ENCODE measurements at regions not wholly inside any gene's neighbourhood (a gene's known extent, or its start where the extent isn't known, plus 50 kb on each side); places are given as distances from the start of the nearest gene placed in this dataset.
"Not testable (repeated sequence)": the region's sequence is repeated elsewhere in the genome, so short reads cannot be mapped to it uniquely, and the experiment has no call there.

DNA sequence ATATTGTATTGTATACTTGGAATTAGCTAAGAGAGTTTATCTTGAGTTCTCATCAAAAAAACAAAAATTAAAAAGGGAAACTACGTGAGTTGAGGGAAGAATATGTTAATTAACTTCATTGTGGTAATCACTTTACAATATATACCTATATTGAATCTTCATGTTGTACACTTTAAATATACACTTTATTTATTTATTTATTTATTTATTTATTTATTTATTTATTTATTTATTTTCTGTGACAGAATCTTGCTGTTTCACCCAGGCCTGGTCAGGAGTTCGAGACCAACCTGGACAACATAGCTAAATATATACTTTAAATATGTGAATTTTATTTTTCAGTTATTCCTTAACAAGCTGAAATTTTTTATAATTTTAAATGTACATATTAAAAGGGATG lies 74.1 kb downstream of the VIP start:
- no peak for TF ChIP-seq EZH2 (IDR thresholded peaks at IDR 0.05; ENCODE audit: borderline replicate concordance, insufficient read depth, low read depth, low read length, poor library complexity, severe bottlenecking)
- TF ChIP-seq, protein P1, sequence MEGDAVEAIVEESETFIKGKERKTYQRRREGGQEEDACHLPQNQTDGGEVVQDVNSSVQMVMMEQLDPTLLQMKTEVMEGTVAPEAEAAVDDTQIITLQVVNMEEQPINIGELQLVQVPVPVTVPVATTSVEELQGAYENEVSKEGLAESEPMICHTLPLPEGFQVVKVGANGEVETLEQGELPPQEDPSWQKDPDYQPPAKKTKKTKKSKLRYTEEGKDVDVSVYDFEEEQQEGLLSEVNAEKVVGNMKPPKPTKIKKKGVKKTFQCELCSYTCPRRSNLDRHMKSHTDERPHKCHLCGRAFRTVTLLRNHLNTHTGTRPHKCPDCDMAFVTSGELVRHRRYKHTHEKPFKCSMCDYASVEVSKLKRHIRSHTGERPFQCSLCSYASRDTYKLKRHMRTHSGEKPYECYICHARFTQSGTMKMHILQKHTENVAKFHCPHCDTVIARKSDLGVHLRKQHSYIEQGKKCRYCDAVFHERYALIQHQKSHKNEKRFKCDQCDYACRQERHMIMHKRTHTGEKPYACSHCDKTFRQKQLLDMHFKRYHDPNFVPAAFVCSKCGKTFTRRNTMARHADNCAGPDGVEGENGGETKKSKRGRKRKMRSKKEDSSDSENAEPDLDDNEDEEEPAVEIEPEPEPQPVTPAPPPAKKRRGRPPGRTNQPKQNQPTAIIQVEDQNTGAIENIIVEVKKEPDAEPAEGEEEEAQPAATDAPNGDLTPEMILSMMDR (IDR thresholded peaks at IDR 0.05) = no peak
- ATAC-seq (ENCODE audit: low read depth) = no peak

DNA sequence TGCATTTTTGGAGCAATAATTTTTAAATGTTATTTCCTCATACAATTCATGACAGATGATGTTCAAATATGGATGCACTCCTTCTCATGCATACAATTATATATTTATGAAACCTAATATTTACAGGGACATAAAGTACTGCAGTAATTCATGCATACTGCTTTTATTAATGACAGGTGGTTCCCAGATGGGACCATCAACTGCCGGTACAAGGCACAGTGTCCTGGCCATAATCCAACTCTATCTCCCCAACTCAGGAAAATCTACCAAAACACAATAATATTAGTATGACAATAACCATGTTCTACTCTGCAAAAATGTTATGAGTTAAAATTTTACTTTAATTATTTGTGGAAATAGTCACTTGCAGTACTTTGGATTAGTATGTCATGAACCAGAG lies 77.8 kb downstream of the VIP start:
- intact Hi-C loops (cut with micrococcal nuclease) = no loop called here
- H3K79me2 ChIP-seq (ENCODE audit: control insufficient read depth, insufficient read depth, low read length) = no peaks in the 10 kb centered on the region
- no peak for TF ChIP-seq EZH2 (IDR thresholded peaks at IDR 0.05; ENCODE audit: borderline replicate concordance, insufficient read depth, low read depth, low read length, poor library complexity, severe bottlenecking)
- TF ChIP-seq, protein P1 (IDR thresholded peaks at IDR 0.05) = no peak
- ChIA-PET CTCF (no interaction called here), POLR2A (no interaction called here)
- ATAC-seq (ENCODE audit: low read depth) (no peak), DNase-seq (no peak)
- H3K9me3 Mint-ChIP-seq (ENCODE audit: insufficient read depth) = no peaks in the 10 kb centered on the region
- H3K4me3 ChIP-seq (ENCODE audit: control extremely low read depth in 1 of 5, extremely low read depth in 1 of 5, insufficient read depth in 1 of 5, low read depth in 2 of 5, low read length in 4 of 5) = no peak overlapping the region
- no CpG with 5 or more reads among the region's 1 CpG for WGBS (ENCODE audit: insufficient coverage)
- H3K27ac ChIP-seq (ENCODE audit: low read length in 2 of 2) = no peak overlapping the region
- H3K27me3 Mint-ChIP-seq = no peaks in the 10 kb centered on the region
- H3K27me3 ChIP-seq (replicated peaks in 1 of 4; ENCODE audit: control extremely low read depth in 1 of 4, control insufficient read depth in 3 of 4, insufficient read depth in 4 of 4, low read length in 3 of 4) = no peaks in the 10 kb centered on the region
- no peak overlapping the region for H3K4me3 Mint-ChIP-seq
- H3K9ac ChIP-seq (ENCODE audit: low read length) = no peak overlapping the region
- H3K36me3 ChIP-seq (replicated peaks in 1 of 2; ENCODE audit: control extremely low read depth in 1 of 2, control insufficient read depth in 1 of 2, extremely low read depth in 1 of 2, insufficient read depth in 2 of 2, low read length in 1 of 2) = no peaks in the 10 kb centered on the region
- H3K4me1 Mint-ChIP-seq = no peaks in the 10 kb centered on the region
- no peaks in the 10 kb centered on the region for H3K4me1 ChIP-seq (ENCODE audit: control insufficient read depth in 2 of 2, insufficient read depth in 2 of 2, low read length in 2 of 2)
- no peak overlapping the region for H3K27ac Mint-ChIP-seq
- H2AFZ ChIP-seq (ENCODE audit: insufficient read depth, low read depth, low read length, poor library complexity, severe bottlenecking) = no peak overlapping the region
- no peaks in the 10 kb centered on the region for H4K20me1 ChIP-seq (ENCODE audit: control insufficient read depth, insufficient read depth, low read length, poor library complexity, severe bottlenecking)
- no peaks in the 10 kb centered on the region for H3K9me3 ChIP-seq (ENCODE audit: control extremely low read depth in 1 of 3, control insufficient read depth in 2 of 3, insufficient read depth in 1 of 3, low read length in 2 of 3)
- no peak overlapping the region for H3K4me2 ChIP-seq (replicated peaks; ENCODE audit: low read depth, low read length, poor library complexity, severe bottlenecking)

More for the DNA sequence above, 74.1 kb downstream of the VIP start:
- no CpG with 5 or more reads among the region's 2 CpGs for WGBS (ENCODE audit: insufficient coverage)
- Histone ChIP-seq H3K4me2 (replicated peaks; ENCODE audit: low read depth, low read length, poor library complexity, severe bottlenecking) (no peak overlapping the region), H3K4me1 (ENCODE audit: control insufficient read depth in 2 of 2, insufficient read depth in 2 of 2, low read length in 2 of 2) (no peaks in the 10 kb centered on the region), H3K36me3 (replicated peaks in 1 of 2; ENCODE audit: control extremely low read depth in 1 of 2, control insufficient read depth in 1 of 2, extremely low read depth in 1 of 2, insufficient read depth in 2 of 2, low read length in 1 of 2) (no peaks in the 10 kb centered on the region), H4K20me1 (ENCODE audit: control insufficient read depth, insufficient read depth, low read length, poor library complexity, severe bottlenecking) (no peaks in the 10 kb centered on the region), H3K27me3 (replicated peaks in 1 of 4; ENCODE audit: control extremely low read depth in 1 of 4, control insufficient read depth in 3 of 4, insufficient read depth in 4 of 4, low read length in 3 of 4) (no peaks in the 10 kb centered on the region), H3K4me3 (ENCODE audit: control extremely low read depth in 1 of 5, extremely low read depth in 1 of 5, insufficient read depth in 1 of 5, low read depth in 2 of 5, low read length in 4 of 5) (no peak overlapping the region), H3K27ac (ENCODE audit: low read length in 2 of 2) (no peak overlapping the region), H3K9ac (ENCODE audit: low read length) (no peak overlapping the region), H3K9me3 (ENCODE audit: control extremely low read depth in 1 of 3, control insufficient read depth in 2 of 3, insufficient read depth in 1 of 3, low read length in 2 of 3) (no peaks in the 10 kb centered on the region), H3K79me2 (ENCODE audit: control insufficient read depth, insufficient read depth, low read length) (no peaks in the 10 kb centered on the region), H2AFZ (ENCODE audit: insufficient read depth, low read depth, low read length, poor library complexity, severe bottlenecking) (no peak overlapping the region)
- Mint-ChIP-seq H3K4me1 (no peaks in the 10 kb centered on the region), H3K27ac (no peak overlapping the region), H3K9me3 (ENCODE audit: insufficient read depth) (no peaks in the 10 kb centered on the region), H3K27me3 (no peaks in the 10 kb centered on the region), H3K4me3 (no peak overlapping the region)
- ChIA-PET CTCF (no interaction called here), POLR2A (no interaction called here)
- no peak for DNase-seq
- intact Hi-C loops (cut with micrococcal nuclease) = no loop called here

DNA sequence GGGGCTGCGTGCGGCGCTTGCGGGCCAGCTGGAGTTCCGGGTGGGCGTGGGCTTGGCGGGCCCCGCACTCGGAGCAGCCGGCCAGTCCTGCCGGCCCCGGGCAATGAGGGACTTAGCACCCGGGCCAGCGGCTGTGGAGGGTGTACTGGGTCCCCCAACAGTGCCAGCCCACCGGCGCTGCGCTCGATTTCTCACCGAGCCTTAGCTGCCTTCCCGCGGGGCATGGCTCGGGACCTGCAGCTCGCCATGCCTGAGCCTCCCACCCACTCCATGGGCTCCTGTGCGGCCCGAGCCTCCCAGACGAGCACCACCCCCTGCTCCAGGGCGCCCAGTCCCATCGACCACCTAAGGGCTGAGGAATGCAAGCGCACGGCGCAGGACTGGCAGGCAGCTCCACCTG lies 83.8 kb downstream of the VIP start:
- DNase-seq; H3K27me3 Mint-ChIP-seq; H3K27me3 ChIP-seq (replicated peaks in 1 of 4; ENCODE audit: control extremely low read depth in 1 of 4, control insufficient read depth in 3 of 4, insufficient read depth in 4 of 4, low read length in 3 of 4); H4K20me1 ChIP-seq (ENCODE audit: control insufficient read depth, insufficient read depth, low read length, poor library complexity, severe bottlenecking); H3K27ac ChIP-seq (ENCODE audit: low read length in 2 of 2); H3K79me2 ChIP-seq (ENCODE audit: control insufficient read depth, insufficient read depth, low read length); POLR2A ChIA-PET; H3K9me3 Mint-ChIP-seq (ENCODE audit: insufficient read depth); H3K4me1 Mint-ChIP-seq; H3K9me3 ChIP-seq (ENCODE audit: control extremely low read depth in 1 of 3, control insufficient read depth in 2 of 3, insufficient read depth in 1 of 3, low read length in 2 of 3); H3K4me3 Mint-ChIP-seq; H3K4me3 ChIP-seq (ENCODE audit: control extremely low read depth in 1 of 5, extremely low read depth in 1 of 5, insufficient read depth in 1 of 5, low read depth in 2 of 5, low read length in 4 of 5); H3K9ac ChIP-seq (ENCODE audit: low read length); H3K27ac Mint-ChIP-seq; ATAC-seq (ENCODE audit: low read depth); H3K4me1 ChIP-seq (ENCODE audit: control insufficient read depth in 2 of 2, insufficient read depth in 2 of 2, low read length in 2 of 2); intact Hi-C loops (cut with micrococcal nuclease); H3K4me2 ChIP-seq (replicated peaks; ENCODE audit: low read depth, low read length, poor library complexity, severe bottlenecking); H3K36me3 ChIP-seq (replicated peaks in 1 of 2; ENCODE audit: control extremely low read depth in 1 of 2, control insufficient read depth in 1 of 2, extremely low read depth in 1 of 2, insufficient read depth in 2 of 2, low read length in 1 of 2); H2AFZ ChIP-seq (ENCODE audit: insufficient read depth, low read depth, low read length, poor library complexity, severe bottlenecking): not testable (repeated sequence)
- 97% methylated on average over 24 of the region's 31 CpGs for WGBS (ENCODE audit: insufficient coverage)
- CTCF ChIA-PET = interaction anchor here (0.9 kb wide), 1 partner anchor 17 kb away, joined by 3 read pairs; no protein-coding TSS in a partner anchor
